ENCODE measurements at regions not wholly inside any gene's neighbourhood (a gene's known extent, or its start where the extent isn't known, plus 50 kb on each side); places are given as distances from the start of the nearest gene placed in this dataset.

DNA sequence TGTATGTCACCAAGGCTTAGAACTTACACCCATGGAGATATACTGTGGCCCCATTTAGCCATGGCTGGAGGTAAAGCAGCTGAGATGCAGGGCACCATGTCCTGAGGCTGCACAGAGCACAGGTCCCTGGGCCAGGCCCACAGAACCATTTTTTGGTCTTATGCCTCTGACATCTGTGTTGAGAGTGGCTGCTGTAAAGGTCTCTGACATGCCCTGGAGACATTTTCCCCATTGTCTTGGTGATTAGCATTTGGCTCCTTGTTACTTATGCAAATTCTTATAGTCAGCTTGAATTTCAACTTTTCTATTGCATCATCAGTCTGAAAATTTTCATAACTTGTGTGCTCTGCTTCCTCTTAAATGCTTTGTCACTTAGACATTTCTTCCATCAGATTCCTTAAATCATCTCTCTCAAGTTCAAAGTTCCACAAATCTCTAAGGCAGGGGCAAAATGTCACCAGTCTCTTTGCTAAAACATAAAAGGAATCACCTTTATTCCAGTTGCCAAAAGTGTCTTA lies 701.3 kb downstream of the EPHA3 start:
- Mint-ChIP-seq H3K36me3 (ENCODE audit: low read depth) (no peaks in the 10 kb centered on the region), H3K27me3 (ENCODE audit: insufficient read depth) (no peaks in the 10 kb centered on the region), H3K27ac (no peak overlapping the region), H3K4me3 (no peak overlapping the region), H3K4me1 (ENCODE audit: low read depth) (no peaks in the 10 kb centered on the region), H3K9me3 (peaks cover 17% of the 10 kb centered on the region)
- intact Hi-C loops (cut with micrococcal nuclease) = no loop called here
- DNase-seq (ENCODE audit: low spot score) = no peak

- no peaks in the 10 kb centered on the region for H3K4me1 Mint-ChIP-seq (ENCODE audit: low read depth)
- no peaks in the 10 kb centered on the region for H3K27me3 Mint-ChIP-seq (ENCODE audit: insufficient read depth)
- intact Hi-C loops (cut with micrococcal nuclease) = no loop called here
- no peak overlapping the region for H3K4me3 Mint-ChIP-seq
- no peaks in the 10 kb centered on the region for H3K36me3 Mint-ChIP-seq (ENCODE audit: low read depth)
- DNase-seq (ENCODE audit: low spot score) = no peak
- peaks cover 33% of the 10 kb centered on the region for H3K9me3 Mint-ChIP-seq
- H3K27ac Mint-ChIP-seq = no peak overlapping the region
Measured at GRCh38 chr3:89813500-89813899, 706.1 kb downstream of the EPHA3 start.

GRCh38 chr3:89841041-89841440 lies 733.6 kb downstream of the EPHA3 start:
- DNase-seq (ENCODE audit: low spot score) = no peak
- H3K27me3 Mint-ChIP-seq (ENCODE audit: insufficient read depth) = no peaks in the 10 kb centered on the region
- no peaks in the 10 kb centered on the region for H3K36me3 Mint-ChIP-seq (ENCODE audit: low read depth)
- H3K4me1 Mint-ChIP-seq (ENCODE audit: low read depth) = no peaks in the 10 kb centered on the region
- H3K4me3 Mint-ChIP-seq = no peak overlapping the region
- H3K27ac Mint-ChIP-seq = no peak overlapping the region
- intact Hi-C loops (cut with micrococcal nuclease) = no loop called here
- H3K9me3 Mint-ChIP-seq = peaks cover 8% of the 10 kb centered on the region

DNA sequence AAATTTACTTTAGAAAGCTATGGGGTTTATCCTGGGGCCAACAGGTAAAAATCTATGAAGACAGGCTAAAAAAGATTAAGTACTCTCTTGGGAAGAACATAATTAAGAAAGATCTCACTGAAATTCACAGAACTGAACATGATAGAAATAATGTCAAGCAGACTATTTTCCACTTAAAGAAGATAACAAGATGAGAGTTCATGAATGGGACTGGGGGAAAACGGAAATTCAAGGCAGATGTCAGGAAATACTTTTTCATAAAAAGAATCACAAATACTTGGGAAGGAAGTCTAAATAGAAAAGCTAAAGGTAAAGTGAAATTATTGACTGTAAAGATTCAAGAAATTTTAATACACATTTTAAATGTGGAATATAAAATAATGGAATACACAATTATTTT lies 737.6 kb downstream of the EPHA3 start:
- Mint-ChIP-seq H3K27me3 (ENCODE audit: insufficient read depth) (no peaks in the 10 kb centered on the region), H3K4me1 (ENCODE audit: low read depth) (no peaks in the 10 kb centered on the region), H3K27ac (no peak overlapping the region), H3K9me3 (peaks cover 11% of the 10 kb centered on the region), H3K36me3 (ENCODE audit: low read depth) (no peaks in the 10 kb centered on the region), H3K4me3 (no peak overlapping the region)
- DNase-seq (ENCODE audit: low spot score) = no peak
- intact Hi-C loops (cut with micrococcal nuclease) = no loop called here

DNA sequence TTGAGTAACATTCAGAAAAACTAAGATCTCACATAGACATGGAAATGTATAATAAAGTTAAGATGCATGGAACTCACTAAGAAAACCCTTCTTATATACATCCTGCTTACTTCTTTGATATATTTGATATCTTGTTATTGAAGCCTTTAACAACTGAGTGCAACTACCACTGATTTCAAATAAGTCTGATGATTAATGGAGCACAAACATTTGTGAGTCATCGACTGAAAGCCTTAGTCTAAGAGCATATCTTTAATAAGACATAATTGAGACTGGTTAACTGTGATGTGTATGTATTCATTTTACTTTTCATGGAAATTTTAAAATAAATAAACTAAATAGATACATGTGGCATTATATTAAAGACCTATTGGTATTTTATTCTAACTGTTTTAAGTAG lies 740.5 kb downstream of the EPHA3 start:
- no peak overlapping the region for H3K4me3 Mint-ChIP-seq
- H3K27me3 Mint-ChIP-seq (ENCODE audit: insufficient read depth) = no peaks in the 10 kb centered on the region
- no peak for DNase-seq (ENCODE audit: low spot score)
- H3K9me3 Mint-ChIP-seq = peaks cover 14% of the 10 kb centered on the region
- H3K4me1 Mint-ChIP-seq (ENCODE audit: low read depth) = no peaks in the 10 kb centered on the region
- intact Hi-C loops (cut with micrococcal nuclease) = no loop called here
- no peak overlapping the region for H3K27ac Mint-ChIP-seq
- no peaks in the 10 kb centered on the region for H3K36me3 Mint-ChIP-seq (ENCODE audit: low read depth)

DNA sequence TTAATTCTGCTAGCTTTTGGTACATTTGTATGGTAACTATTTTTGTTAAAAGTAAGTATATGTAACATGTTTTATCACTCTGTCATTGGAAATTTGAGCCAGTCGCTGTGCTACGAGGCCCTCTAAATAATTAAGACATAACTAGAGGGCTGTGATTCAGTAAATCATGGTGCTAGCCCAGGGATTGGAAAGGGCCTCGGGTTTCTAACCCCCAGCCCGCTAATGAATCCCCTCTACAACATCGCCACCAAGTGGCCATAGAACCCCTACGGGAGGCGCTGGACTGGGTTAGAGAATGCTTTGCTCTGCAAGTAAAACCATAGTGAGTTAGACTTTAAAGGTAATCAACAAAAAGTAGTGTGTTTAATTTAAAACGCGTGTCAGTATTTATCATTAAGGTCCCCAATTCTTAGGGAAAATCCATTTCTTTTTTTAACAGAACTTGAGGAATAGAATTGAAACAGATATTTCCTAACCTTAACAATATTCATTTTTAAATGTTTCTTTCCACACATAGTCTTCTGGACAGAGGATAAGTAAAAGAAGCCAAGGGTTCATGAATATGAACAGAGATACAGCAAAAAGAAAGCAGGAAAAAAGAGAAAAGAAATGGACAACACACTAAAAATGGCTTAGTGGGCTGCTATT lies 744.7 kb downstream of the EPHA3 start:
- Mint-ChIP-seq H3K27me3 (ENCODE audit: insufficient read depth) (no peaks in the 10 kb centered on the region), H3K36me3 (ENCODE audit: low read depth) (no peaks in the 10 kb centered on the region)
- intact Hi-C loops (cut with micrococcal nuclease) = no loop called here

GRCh38 chr3:89859757-89860156 lies 752.3 kb downstream of the EPHA3 start:
- Mint-ChIP-seq H3K27ac (no peak overlapping the region), H3K4me3 (no peak overlapping the region), H3K36me3 (ENCODE audit: low read depth) (no peaks in the 10 kb centered on the region), H3K27me3 (ENCODE audit: insufficient read depth) (no peaks in the 10 kb centered on the region), H3K9me3 (no peaks in the 10 kb centered on the region), H3K4me1 (ENCODE audit: low read depth) (no peaks in the 10 kb centered on the region)
- intact Hi-C loops (cut with micrococcal nuclease) = no loop called here
- no peak for DNase-seq (ENCODE audit: low spot score)

More for the DNA sequence above, 744.7 kb downstream of the EPHA3 start:
- H3K4me3 Mint-ChIP-seq = no peak overlapping the region
- H3K4me1 Mint-ChIP-seq (ENCODE audit: low read depth) = no peaks in the 10 kb centered on the region
- DNase-seq (ENCODE audit: low spot score) = no peak
- peaks cover 14% of the 10 kb centered on the region for H3K9me3 Mint-ChIP-seq
- H3K27ac Mint-ChIP-seq = no peak overlapping the region

GRCh38 chr3:89867286-89867685 lies 759.9 kb downstream of the EPHA3 start:
- H3K27me3 Mint-ChIP-seq (ENCODE audit: insufficient read depth) = no peaks in the 10 kb centered on the region
- peaks cover 10% of the 10 kb centered on the region for H3K9me3 Mint-ChIP-seq
- no peak overlapping the region for H3K4me3 Mint-ChIP-seq
- no peaks in the 10 kb centered on the region for H3K4me1 Mint-ChIP-seq (ENCODE audit: low read depth)
- no peak for DNase-seq (ENCODE audit: low spot score)
- no peak overlapping the region for H3K27ac Mint-ChIP-seq
- H3K36me3 Mint-ChIP-seq (ENCODE audit: low read depth) = no peaks in the 10 kb centered on the region
- intact Hi-C loops (cut with micrococcal nuclease) = no loop called here

- no peak for DNase-seq (ENCODE audit: low spot score)
- no peaks in the 10 kb centered on the region for H3K27me3 Mint-ChIP-seq (ENCODE audit: insufficient read depth)
- intact Hi-C loops (cut with micrococcal nuclease) = no loop called here
- no peak overlapping the region for H3K27ac Mint-ChIP-seq
- no peaks in the 10 kb centered on the region for H3K4me1 Mint-ChIP-seq (ENCODE audit: low read depth)
- H3K9me3 Mint-ChIP-seq = peaks cover 22% of the 10 kb centered on the region
- no peak overlapping the region for H3K4me3 Mint-ChIP-seq
- H3K36me3 Mint-ChIP-seq (ENCODE audit: low read depth) = no peaks in the 10 kb centered on the region
Measured at GRCh38 chr3:89876116-89876515, 768.7 kb downstream of the EPHA3 start.

DNA sequence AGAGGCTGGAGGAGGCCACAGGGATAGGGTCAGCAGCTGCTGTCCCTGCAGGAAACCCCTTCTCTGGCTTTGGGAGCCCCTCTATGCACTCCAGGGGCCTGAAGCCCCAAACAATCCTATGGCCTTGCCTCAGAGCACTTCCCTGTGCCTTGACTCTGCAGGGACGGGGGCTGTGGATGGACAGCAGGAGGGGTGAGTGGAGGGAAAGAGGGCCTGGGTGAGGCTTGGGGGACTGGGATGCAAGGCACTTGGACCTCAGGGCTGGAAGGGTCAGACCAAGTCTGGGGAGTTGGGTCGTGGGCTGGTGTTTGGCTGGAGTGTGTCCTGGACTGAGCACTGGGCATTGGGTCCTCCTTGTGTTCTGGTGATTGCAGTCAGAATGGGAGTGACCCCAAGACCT lies 769.8 kb downstream of the EPHA3 start:
- Mint-ChIP-seq H3K27me3 (ENCODE audit: insufficient read depth) (no peaks in the 10 kb centered on the region), H3K36me3 (ENCODE audit: low read depth) (no peaks in the 10 kb centered on the region), H3K9me3 (peaks cover 22% of the 10 kb centered on the region), H3K4me3 (no peak overlapping the region), H3K27ac (no peak overlapping the region), H3K4me1 (ENCODE audit: low read depth) (no peaks in the 10 kb centered on the region)
- DNase-seq (ENCODE audit: low spot score) = no peak
- intact Hi-C loops (cut with micrococcal nuclease) = no loop called here

- DNase-seq (ENCODE audit: low spot score) = no peak
- intact Hi-C loops (cut with micrococcal nuclease) = no loop called here
- Mint-ChIP-seq H3K4me3 (no peak overlapping the region), H3K4me1 (ENCODE audit: low read depth) (no peaks in the 10 kb centered on the region), H3K27me3 (ENCODE audit: insufficient read depth) (no peaks in the 10 kb centered on the region), H3K36me3 (ENCODE audit: low read depth) (no peaks in the 10 kb centered on the region), H3K27ac (no peak overlapping the region), H3K9me3 (peaks cover 20% of the 10 kb centered on the region)
Measured at GRCh38 chr3:89889386-89889785, 782.0 kb downstream of the EPHA3 start.

GRCh38 chr3:89908711-89909213 lies 801.3 kb downstream of the EPHA3 start:
- no peaks in the 10 kb centered on the region for H3K4me1 Mint-ChIP-seq (ENCODE audit: low read depth)
- DNase-seq (ENCODE audit: low spot score) = no peak
- intact Hi-C loops (cut with micrococcal nuclease) = no loop called here
- no peaks in the 10 kb centered on the region for H3K36me3 Mint-ChIP-seq (ENCODE audit: low read depth)
- peaks cover 11% of the 10 kb centered on the region for H3K9me3 Mint-ChIP-seq
- H3K27ac Mint-ChIP-seq = no peak overlapping the region
- H3K27me3 Mint-ChIP-seq (ENCODE audit: insufficient read depth) = no peaks in the 10 kb centered on the region
- H3K4me3 Mint-ChIP-seq = no peak overlapping the region

DNA sequence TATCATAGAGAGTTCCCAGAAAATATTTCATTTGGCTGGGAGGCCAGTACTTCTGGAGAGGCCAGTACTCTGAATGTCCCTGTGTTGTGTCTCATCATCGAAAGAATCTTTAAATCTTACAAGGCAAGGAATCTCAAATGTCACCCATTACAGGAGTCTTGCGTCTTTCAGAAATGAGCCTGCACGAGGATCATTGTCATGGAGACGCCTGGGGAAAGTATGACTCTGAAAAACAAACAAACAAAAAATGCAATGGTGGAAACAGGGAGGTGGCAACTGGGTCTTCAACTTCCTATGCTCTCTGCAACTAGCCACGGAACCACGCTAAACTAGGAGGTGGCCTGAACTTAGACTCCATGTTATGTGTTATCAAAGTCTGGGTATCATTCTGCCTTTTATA lies 804.6 kb downstream of the EPHA3 start:
- DNase-seq (ENCODE audit: low spot score) = no peak
- no peak overlapping the region for H3K4me3 Mint-ChIP-seq
- H3K9me3 Mint-ChIP-seq = peaks cover 4% of the 10 kb centered on the region
- intact Hi-C loops (cut with micrococcal nuclease) = no loop called here
- H3K27me3 Mint-ChIP-seq (ENCODE audit: insufficient read depth) = no peaks in the 10 kb centered on the region
- H3K36me3 Mint-ChIP-seq (ENCODE audit: low read depth) = no peaks in the 10 kb centered on the region
- H3K4me1 Mint-ChIP-seq (ENCODE audit: low read depth) = no peaks in the 10 kb centered on the region
- no peak overlapping the region for H3K27ac Mint-ChIP-seq
